Bone marrow (tissue), 2 donors: ENCODE measurements at regions not wholly inside any gene's neighbourhood (a gene's known extent, or its start where the extent isn't known, plus 50 kb on each side); places are given as distances from the start of the nearest gene placed in this dataset.
A peak's percentile ranks its signal among the peaks of the same experiment; 100 is the strongest.

Experiments used
- DNase-seq, 2 donors: peaks; one replicate each; lab custom pipeline; 2025; lab: John Stamatoyannopoulos, UW

- no peak for DNase-seq
Observed at GRCh38 chr9:82153032-82153431, 164.5 kb downstream of the SPATA31D1 start.

GRCh38 chr9:82154573-82154972, 166.0 kb downstream of the SPATA31D1 start:
- no peak for DNase-seq

GRCh38 chr9:82161876-82162275, 173.3 kb downstream of the SPATA31D1 start:
- DNase-seq = no peak

DNA sequence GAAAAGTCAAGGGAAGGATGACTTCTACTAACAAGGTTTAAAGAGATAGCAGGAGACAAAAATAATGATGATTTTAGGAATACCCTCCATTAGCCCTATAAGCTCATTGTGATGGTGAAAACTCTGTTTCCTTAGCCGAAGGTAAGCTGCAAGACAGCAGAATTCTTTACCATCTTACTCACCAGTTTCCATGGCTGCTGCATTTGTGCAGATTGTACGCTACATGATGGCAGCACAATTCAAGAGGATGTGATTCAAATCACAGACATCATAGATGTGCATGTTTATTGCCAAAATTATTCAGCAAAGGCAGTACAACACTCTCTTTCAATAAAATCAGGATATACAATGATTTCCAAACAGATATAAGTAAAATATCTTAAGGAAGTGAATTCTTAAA, 175.6 kb downstream of the SPATA31D1 start:
- no peak for DNase-seq

DNA sequence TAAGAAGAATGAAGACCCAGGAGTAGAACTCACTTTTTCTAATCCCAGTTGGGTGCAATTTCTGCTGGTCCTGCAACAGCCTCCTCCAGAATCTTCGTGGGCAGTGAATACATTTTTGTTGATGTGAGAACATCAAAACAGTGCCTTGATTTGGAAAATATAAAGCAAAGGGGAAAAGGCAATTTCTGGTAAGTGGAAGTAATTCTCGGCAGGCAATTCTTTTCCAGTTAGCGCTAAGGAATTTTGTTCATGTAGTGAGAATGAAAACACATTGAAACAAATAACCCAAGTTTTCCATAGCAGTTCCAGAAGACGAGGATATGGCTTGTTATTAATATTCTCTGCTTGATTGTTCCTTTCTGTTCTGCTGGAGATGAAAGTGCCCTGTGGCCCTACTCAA, 178.7 kb downstream of the SPATA31D1 start:
- DNase-seq = no peak

DNA sequence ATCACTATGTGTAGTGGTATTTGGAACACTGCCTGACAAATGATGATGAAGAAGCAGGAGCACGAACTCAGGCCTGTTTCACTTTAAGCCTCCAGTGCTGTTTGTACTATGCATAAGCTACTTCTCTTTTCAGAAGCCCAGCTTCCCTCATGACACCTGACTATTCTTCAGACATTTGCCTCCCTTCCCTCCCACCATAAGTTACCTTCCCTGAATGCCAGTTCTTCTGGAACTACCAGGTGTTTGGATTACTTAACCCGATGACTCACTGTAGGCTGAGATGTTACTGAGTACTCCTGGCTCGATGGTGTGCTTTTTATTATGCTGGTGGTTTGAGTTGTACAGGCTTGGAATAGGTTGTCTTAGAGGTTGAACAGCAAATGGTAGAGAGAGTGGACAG, 180.0 kb downstream of the SPATA31D1 start:
- DNase-seq = no peak

- no peak for DNase-seq
Observed at GRCh38 chr9:82170866-82171265, 182.3 kb downstream of the SPATA31D1 start.

GRCh38 chr9:82171271-82171670, 182.7 kb downstream of the SPATA31D1 start:
- DNase-seq = no peak

DNA sequence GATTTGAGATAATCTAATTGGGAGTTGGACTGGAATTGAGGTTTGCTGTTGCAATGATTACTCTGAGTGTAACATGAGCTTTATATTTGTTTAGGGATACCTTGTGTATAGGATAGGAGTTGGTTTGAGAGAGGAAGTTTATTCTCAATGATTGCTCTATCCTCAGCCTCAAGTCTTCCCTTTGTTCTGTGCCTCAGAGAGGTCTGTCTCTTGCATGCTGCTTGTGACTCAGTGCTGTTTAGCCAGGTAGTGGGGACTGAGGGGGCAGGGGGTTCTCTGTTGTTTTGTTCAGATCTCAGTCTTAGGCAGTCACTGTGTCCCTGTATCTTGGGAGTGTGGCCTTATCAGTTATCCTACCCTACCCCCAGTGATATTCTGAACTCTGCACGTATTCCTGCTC, 192.1 kb downstream of the SPATA31D1 start:
- no peak for DNase-seq

DNA sequence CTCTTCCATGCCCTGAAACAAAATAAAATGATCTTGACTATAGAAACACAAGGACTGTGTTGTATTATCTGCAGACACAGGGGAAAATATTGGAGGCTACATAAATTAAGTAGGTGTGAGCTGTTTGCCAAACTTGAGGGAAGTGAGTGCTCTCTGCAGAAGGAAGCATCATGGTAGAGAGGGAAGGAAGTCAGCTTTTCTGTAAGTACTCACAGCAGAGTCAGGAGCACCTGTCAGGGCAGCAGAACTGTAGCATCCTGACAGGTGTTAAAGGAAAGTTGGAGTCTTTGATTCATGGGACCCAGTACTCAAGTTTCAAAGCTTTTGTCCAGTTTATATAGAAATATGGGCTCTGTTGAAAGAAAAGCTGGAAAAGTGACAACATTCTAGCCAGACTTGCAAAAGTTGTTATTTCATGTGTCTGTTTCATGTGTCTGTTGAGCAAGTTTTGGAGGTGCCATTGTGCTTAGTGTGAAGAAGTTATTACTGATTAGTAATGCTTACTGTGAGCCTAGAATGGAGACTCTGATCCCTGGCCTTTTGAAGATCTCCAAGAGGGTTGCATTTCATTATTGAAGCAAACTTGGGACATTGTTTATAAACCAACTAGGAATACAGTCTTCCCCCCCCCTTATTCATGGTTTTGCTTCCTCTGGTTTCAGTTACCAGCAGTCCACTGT, 194.7 kb downstream of the SPATA31D1 start:
- no peak for DNase-seq

DNA sequence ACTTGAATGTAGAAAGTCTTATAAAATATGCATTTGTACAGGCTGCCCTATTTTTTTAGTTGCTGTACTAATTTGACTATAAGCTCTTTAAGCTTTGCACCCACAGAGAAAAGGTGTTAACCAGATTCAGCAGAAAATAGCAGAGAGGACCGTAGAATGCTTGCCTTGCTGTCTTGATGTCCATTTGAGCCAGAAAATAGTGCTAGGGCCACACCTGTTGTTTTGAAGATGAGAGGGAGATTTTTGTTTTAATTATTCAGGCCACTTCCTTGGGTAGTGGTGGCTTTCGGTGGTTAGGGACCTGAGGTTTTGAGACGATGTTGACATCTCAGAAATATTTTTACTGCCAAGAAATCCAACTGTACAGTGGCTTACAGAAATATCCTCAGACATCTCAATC, 196.0 kb downstream of the SPATA31D1 start:
- no peak for DNase-seq

- DNase-seq = no peak
Observed at GRCh38 chr9:82188817-82189216, 200.2 kb downstream of the SPATA31D1 start.

GRCh38 chr9:82191082-82191770, 202.7 kb downstream of the SPATA31D1 start:
- peak in 1 of 2 donors; percentile 4 for DNase-seq

DNA sequence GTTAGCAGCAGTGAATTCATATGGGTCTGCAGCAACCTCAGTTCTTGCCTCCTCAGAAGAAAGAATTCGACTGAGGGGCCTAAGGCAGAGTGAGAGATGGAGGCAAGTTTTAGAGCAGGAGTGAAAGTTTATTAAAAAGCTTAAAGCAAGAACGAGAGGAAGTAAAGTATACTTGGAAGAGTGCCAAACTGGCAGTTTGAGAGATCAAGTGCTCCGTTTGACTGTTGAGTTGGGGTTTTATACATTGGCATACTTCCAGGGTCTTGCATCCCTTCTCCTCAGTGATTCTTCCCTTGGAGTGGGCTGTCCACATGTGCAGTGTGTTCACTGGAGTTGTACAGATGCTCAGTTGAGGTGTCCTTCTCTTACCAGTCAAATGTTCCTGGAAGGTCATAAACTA, 203.6 kb downstream of the SPATA31D1 start:
- DNase-seq = no peak

DNA sequence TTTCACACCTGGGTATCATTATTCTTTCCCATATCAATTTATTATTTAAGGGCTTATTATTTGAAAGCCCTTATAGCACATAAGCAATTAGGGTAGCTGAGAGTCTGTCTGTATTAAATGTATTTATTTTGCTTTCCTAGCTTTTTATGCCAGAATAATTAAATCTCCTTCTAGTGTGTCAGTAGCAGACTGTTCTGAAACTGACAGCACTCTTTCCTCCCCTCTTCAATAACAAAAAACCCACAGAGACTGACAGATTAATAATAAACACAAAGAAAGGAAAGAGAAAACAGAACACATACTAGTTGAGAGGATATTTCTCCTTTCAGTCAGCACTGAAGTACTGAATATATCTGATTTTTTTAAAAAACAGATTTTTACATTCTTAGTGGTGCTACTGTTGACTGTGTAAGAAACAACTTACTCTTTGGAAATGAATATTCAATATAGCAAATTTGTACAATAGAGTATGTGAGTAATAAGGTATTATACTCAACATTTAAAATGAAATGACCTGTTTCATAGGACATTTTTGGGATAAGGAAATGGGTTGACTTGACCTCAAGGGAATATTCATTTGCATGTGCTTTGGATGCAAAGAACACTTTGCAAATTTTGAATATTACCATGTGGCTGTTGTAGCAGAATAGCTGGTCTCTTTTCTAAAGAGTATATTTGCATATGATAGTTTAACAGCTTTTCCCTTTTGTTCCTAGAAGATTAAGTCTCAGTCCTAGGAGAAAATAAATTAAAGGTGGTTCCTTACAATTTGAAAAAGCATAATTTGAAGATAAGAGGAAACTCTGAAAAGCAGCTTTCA, 208.3 kb downstream of the SPATA31D1 start:
- no peak for DNase-seq

DNA sequence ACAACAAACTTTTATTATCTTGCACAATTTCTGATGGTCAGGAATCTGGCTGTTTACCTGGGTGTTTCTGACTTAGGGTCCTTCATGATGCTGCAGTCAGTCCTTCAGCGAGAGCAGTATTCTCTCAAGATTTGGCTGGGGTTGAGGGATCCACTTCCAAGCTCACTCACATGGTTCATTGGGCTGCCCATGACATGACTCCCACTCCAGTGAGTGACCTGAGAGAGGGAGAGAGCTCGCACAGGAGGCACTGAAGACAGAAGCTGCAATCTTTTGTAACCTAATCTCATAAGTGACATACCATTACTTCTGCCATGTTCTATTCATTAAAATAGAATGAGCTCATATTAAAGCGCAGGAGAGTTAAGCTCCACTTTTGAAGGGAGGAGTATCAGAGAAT, 212.6 kb downstream of the SPATA31D1 start:
- no peak for DNase-seq

GRCh38 chr9:82202808-82203207, 214.2 kb downstream of the SPATA31D1 start:
- DNase-seq = no peak

DNA sequence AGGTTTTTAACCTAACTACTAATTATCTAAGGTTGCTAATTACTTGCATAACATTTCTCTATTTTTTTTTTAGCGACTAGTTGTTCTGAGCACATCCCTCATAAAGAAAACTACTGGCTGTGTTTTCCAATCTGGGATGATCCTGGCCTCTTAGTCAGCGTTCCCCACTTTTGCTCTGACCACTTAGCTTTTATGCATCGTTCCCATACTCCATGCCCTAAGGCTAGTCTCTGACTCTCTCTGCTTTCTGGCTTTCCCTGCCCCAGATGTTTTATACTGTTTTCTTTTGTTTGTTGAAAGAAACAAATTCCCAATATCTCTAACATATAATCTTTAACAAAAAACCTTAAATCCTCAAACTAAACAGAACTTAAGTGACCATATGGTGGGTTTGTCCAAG, 217.9 kb downstream of the SPATA31D1 start:
- no peak for DNase-seq

DNA sequence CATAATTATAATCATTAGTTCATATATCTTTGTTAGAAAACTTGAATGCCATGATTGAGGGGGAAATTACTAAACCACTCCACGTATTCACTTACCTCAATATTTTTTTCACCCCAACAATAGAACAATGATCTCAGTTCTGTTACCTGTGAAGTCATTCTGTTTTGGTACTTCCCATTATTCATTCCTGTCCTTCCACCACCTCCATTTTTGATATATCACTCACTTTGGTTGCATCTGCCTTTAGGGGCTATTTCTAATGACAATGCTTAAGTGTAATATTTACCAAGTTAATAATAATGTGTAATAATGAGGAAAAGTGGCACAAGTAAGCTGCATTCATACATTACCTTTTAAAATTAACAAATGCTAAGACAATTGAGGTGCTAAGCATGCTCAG, 218.4 kb downstream of the SPATA31D1 start:
- DNase-seq = no peak

- no peak for DNase-seq
Observed at GRCh38 chr9:82208741-82209450, 220.3 kb downstream of the SPATA31D1 start.

- no peak for DNase-seq
Observed at GRCh38 chr9:82209797-82210470, 221.4 kb downstream of the SPATA31D1 start.

GRCh38 chr9:82212885-82213284, 224.3 kb downstream of the SPATA31D1 start:
- DNase-seq = no peak
